K562 (cell line): ENCODE measurements at regions not wholly inside any gene's neighbourhood (a gene's known extent, or its start where the extent isn't known, plus 50 kb on each side); places are given as distances from the start of the nearest gene placed in this dataset.

Experiments
- CHD4 ChIP-seq: fragments of 200-600 bp; sonication (generic); IDR thresholded peaks from 3 replicates; pipeline ENCODE4 v1.6.1; 2012; ENCODE audit warnings: low read depth, mild to moderate bottlenecking, mixed read lengths, low read length, inconsistent platforms; ENCODE audit not compliant: insufficient read depth, insufficient replicate concordance, poor library complexity, severe bottlenecking
- CREB1 ChIP-seq, 2 experiments: sonication (generic) in 1 of 2; formaldehyde crosslinking in 1 of 2; IDR thresholded peaks; 2 replicates each; pipeline versions ENCODE4 v1.6.1 to v1.8.0; 2012 to 2022; ENCODE audit warnings: inconsistent platforms in 1 of 2, mild to moderate bottlenecking in 1 of 2, missing genetic modification reagents in 1 of 2, moderate library complexity in 1 of 2
- EZH2 ChIP-seq: IDR thresholded peaks from 2 replicates; pipeline ENCODE4 v1.6.1; 2012; ENCODE audit warnings: low read depth, mild to moderate bottlenecking, inconsistent platforms, low read length, borderline replicate concordance
- HDGF ChIP-seq: fragments of 450-650 bp; IDR thresholded peaks from 2 replicates; pipeline ENCODE4 v1.6.1; 2016
- MLLT1 ChIP-seq, 2 experiments: fragments of 450-650 bp; IDR thresholded peaks; 2 replicates each; pipeline ENCODE4 v1.6.1; 2016
- PML ChIP-seq: IDR thresholded peaks from 2 replicates; pipeline ENCODE4 v1.6.1; 2012; ENCODE audit warnings: low read length, inconsistent platforms
- TF ChIP-seq, protein P1 (sequence below): fragments of 250-450 bp; sonication (Bioruptor Pico); IDR thresholded peaks from 2 replicates; pipeline ENCODE4 v1.5.0; 2022; ENCODE audit warnings: mild to moderate bottlenecking

- TF ChIP-seq, protein P1, sequence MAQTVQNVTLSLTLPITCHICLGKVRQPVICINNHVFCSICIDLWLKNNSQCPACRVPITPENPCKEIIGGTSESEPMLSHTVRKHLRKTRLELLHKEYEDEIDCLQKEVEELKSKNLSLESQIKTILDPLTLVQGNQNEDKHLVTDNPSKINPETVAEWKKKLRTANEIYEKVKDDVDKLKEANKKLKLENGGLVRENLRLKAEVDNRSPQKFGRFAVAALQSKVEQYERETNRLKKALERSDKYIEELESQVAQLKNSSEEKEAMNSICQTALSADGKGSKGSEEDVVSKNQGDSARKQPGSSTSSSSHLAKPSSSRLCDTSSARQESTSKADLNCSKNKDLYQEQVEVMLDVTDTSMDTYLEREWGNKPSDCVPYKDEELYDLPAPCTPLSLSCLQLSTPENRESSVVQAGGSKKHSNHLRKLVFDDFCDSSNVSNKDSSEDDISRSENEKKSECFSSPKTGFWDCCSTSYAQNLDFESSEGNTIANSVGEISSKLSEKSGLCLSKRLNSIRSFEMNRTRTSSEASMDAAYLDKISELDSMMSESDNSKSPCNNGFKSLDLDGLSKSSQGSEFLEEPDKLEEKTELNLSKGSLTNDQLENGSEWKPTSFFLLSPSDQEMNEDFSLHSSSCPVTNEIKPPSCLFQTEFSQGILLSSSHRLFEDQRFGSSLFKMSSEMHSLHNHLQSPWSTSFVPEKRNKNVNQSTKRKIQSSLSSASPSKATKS (CRISPR knock-in tag) = no peak
- TF ChIP-seq PML (no peak), EZH2 (no peak), CHD4 (no peak), HDGF (no peak), MLLT1 (IDR thresholded peaks at IDR 0.05) (no peak), CREB1 (IDR thresholded peaks at IDR 0.05) (no peak), CREB1 (CRISPR knock-in tag; IDR thresholded peaks at IDR 0.05) (no peak)
Measured at GRCh38 chr13:73473016-73473415, 414.2 kb downstream of the KLF5 start.
